ENCODE measurements at regions not wholly inside any gene's neighbourhood (a gene's known extent, or its start where the extent isn't known, plus 50 kb on each side); places are given as distances from the start of the nearest gene placed in this dataset.
"Not testable (repeated sequence)": the region's sequence is repeated elsewhere in the genome, so short reads cannot be mapped to it uniquely, and the experiment has no call there.

GRCh38 chr6:164616917-164617524 is 692.4 kb downstream of the C6orf118 start:
- ChIA-PET POLR2A (no interaction called here), CTCF (no interaction called here)
- TF ChIP-seq, protein P1, sequence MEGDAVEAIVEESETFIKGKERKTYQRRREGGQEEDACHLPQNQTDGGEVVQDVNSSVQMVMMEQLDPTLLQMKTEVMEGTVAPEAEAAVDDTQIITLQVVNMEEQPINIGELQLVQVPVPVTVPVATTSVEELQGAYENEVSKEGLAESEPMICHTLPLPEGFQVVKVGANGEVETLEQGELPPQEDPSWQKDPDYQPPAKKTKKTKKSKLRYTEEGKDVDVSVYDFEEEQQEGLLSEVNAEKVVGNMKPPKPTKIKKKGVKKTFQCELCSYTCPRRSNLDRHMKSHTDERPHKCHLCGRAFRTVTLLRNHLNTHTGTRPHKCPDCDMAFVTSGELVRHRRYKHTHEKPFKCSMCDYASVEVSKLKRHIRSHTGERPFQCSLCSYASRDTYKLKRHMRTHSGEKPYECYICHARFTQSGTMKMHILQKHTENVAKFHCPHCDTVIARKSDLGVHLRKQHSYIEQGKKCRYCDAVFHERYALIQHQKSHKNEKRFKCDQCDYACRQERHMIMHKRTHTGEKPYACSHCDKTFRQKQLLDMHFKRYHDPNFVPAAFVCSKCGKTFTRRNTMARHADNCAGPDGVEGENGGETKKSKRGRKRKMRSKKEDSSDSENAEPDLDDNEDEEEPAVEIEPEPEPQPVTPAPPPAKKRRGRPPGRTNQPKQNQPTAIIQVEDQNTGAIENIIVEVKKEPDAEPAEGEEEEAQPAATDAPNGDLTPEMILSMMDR (IDR thresholded peaks at IDR 0.05; ENCODE audit: control extremely low read depth, extremely low read depth, low read depth, missing control alignments): no peak
- DNase-seq (ENCODE audit: extremely low spot score): no peak

- ChIA-PET POLR2A (no interaction called here), CTCF (no interaction called here)
- DNase-seq (ENCODE audit: extremely low spot score): no peak
- TF ChIP-seq, protein P1 (IDR thresholded peaks at IDR 0.05; ENCODE audit: control extremely low read depth, extremely low read depth, low read depth, missing control alignments): no peak
Measured at GRCh38 chr6:164612751-164613150, 696.7 kb downstream of the C6orf118 start.

DNA sequence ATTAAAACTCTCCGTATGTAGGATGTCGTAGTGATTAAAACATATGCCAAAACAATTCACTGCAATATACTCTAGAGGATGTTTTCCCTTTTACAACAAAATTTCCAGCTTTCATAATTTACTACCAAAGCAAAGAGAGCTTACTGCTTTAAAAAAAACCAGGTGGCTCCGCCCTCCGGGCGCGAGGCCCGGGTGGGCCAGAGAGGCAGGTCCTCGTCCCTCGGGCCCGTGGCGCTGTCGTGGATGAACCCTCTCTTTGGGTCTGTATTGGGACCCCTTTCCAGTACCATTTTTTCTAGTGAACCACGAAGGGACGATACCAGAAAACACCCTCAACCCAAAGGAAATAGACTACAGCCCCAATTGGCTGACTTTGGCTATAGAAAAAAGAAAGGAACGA is 698.5 kb downstream of the C6orf118 start:
- CTCF ChIA-PET; DNase-seq (ENCODE audit: extremely low spot score); POLR2A ChIA-PET: not testable (repeated sequence)

DNA sequence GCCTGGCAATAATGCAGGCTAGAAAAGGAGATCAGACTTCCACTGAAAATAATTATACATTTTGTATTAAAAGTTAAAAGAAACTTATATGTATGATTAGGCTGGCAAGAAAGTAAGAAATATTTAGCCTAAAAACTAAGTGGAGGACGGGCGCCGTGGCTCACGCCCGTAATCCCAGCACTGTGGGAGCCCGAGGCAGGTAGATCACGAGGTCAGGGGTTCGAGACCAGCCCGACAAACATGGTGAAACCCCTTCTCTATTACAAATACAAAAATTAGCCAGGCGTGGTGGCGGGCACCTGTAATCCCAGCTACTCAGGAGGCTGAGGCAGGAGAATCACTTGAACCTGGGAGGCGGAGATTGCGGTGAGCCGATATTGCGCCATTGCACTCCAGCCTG is 707.0 kb downstream of the C6orf118 start:
- DNase-seq (ENCODE audit: extremely low spot score); POLR2A ChIA-PET; CTCF ChIA-PET: not testable (repeated sequence)

DNA sequence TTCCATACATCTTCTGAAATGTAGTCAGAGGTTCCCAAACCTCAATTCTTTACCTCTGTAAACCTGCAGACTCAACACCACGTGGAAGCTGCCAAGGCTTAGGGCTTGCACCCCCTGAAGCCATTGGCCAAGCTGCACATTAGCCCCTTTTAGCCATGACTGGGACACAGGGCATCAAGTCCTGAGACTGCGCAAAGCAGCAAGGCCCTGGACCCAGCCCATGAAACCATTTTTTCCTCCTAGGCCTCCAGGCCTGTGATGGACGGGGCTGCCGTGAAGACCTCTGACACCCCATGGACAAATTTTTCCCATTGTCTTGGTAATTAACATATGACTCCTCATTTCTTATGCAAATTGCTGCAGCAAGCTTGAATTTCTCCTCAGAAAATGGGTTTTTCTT is 727.8 kb downstream of the C6orf118 start:
- DNase-seq (ENCODE audit: extremely low spot score): no peak
- CTCF ChIA-PET: no interaction called here

GRCh38 chr6:164579035-164579434 is 730.4 kb downstream of the C6orf118 start:
- TF ChIP-seq, protein P1 (IDR thresholded peaks at IDR 0.05; ENCODE audit: control extremely low read depth, extremely low read depth, low read depth, missing control alignments): no peak
- ChIA-PET CTCF (no interaction called here), POLR2A (no interaction called here)
- DNase-seq (ENCODE audit: extremely low spot score): no peak

More for the DNA sequence above, 727.8 kb downstream of the C6orf118 start:
- POLR2A ChIA-PET: no interaction called here
- TF ChIP-seq, protein P1 (IDR thresholded peaks at IDR 0.05; ENCODE audit: control extremely low read depth, extremely low read depth, low read depth, missing control alignments): no peak

DNA sequence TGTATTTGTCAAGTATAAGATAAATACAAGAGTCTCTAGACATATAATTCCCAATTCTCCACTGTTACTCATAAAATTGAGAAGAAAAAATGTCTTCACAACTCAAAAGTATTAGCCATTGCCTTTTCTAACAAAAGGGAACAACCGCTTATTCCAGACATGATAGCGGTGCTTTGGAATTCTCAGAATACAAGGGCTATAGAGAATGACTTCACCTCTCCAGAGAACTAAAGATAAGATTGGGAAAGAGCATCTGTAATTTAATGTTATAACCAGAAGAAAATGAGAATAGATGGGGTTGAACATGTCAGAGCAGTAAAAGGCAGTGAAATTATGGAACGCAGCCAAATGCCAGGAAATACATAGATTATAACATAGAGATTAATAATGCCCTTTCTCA is 730.8 kb downstream of the C6orf118 start:
- TF ChIP-seq, protein P1 (IDR thresholded peaks at IDR 0.05; ENCODE audit: control extremely low read depth, extremely low read depth, low read depth, missing control alignments): no peak
- POLR2A ChIA-PET: no interaction called here
- DNase-seq (ENCODE audit: extremely low spot score): no peak
- CTCF ChIA-PET: no interaction called here

- ChIA-PET POLR2A (no interaction called here), CTCF (interaction anchor here (0.6 kb wide), 1 partner anchor 152 kb away, joined by 3 read pairs; no protein-coding TSS in a partner anchor)
- TF ChIP-seq, protein P1 (IDR thresholded peaks at IDR 0.05; ENCODE audit: control extremely low read depth, extremely low read depth, low read depth, missing control alignments): no peak
- no peak for DNase-seq (ENCODE audit: extremely low spot score)
Measured at GRCh38 chr6:164570801-164571200, 738.6 kb downstream of the C6orf118 start.

All from GM10248 (cell line).